CD4-positive, alpha-beta T cell treated with Interleukin-6 at 100 ng/mL for 8 hours (primary cell): ENCODE measurements at regions not wholly inside any gene's neighbourhood (a gene's known extent, or its start where the extent isn't known, plus 50 kb on each side); places are given as distances from the start of the nearest gene placed in this dataset.
"Not testable (repeated sequence)": the region's sequence is repeated elsewhere in the genome, so short reads cannot be mapped to it uniquely, and the experiment has no call there.

Source experiments
- DNase-seq: peaks from one replicate; pipeline ENCODE4 v3.0.0-alpha.2; 2020; ENCODE audit warnings: mixed read lengths, low spot score

- DNase-seq: no peak
These were observed 111.1 kb upstream of the VGLL3 start for GRCh38 chr3:87101861-87102625.

GRCh38 chr3:87097733-87098132 lies 106.8 kb upstream of the VGLL3 start:
- DNase-seq: not testable (repeated sequence)

- no peak for DNase-seq
These were observed 99.7 kb upstream of the VGLL3 start for GRCh38 chr3:87090631-87091030.

GRCh38 chr3:87088993-87089841 lies 98.3 kb upstream of the VGLL3 start:
- peak; percentile 1 for DNase-seq

- no peak for DNase-seq
These were observed 97.6 kb upstream of the VGLL3 start for GRCh38 chr3:87088430-87088992.

GRCh38 chr3:87084868-87085267 lies 93.9 kb upstream of the VGLL3 start:
- no peak for DNase-seq

GRCh38 chr3:87082796-87083440 lies 92.0 kb upstream of the VGLL3 start:
- DNase-seq: no peak

- DNase-seq: no peak
These were observed 86.4 kb upstream of the VGLL3 start for GRCh38 chr3:87077355-87077754.

- DNase-seq: no peak
These were observed 86.0 kb upstream of the VGLL3 start for GRCh38 chr3:87076946-87077345.

- DNase-seq: no peak
These were observed 82.7 kb upstream of the VGLL3 start for GRCh38 chr3:87073496-87074145.

- DNase-seq: no peak
These were observed 81.5 kb upstream of the VGLL3 start for GRCh38 chr3:87072446-87072845.

- DNase-seq: no peak
These were observed 79.0 kb upstream of the VGLL3 start for GRCh38 chr3:87069971-87070370.

- no peak for DNase-seq
These were observed 78.1 kb upstream of the VGLL3 start for GRCh38 chr3:87069021-87069420.

- DNase-seq: no peak
These were observed 71.7 kb upstream of the VGLL3 start for GRCh38 chr3:87062685-87063084.

- DNase-seq: no peak
These were observed 66.5 kb upstream of the VGLL3 start for GRCh38 chr3:87057474-87057873.

- DNase-seq: no peak
These were observed 62.6 kb upstream of the VGLL3 start for GRCh38 chr3:87053553-87053952.

- no peak for DNase-seq
These were observed 61.7 kb upstream of the VGLL3 start for GRCh38 chr3:87052499-87053260.

GRCh38 chr3:87047852-87048251 lies 56.9 kb upstream of the VGLL3 start:
- no peak for DNase-seq

GRCh38 chr3:87046241-87046640 lies 55.3 kb upstream of the VGLL3 start:
- no peak for DNase-seq

- no peak for DNase-seq
These were observed 54.5 kb upstream of the VGLL3 start for GRCh38 chr3:87045473-87045872.

- DNase-seq: no peak
These were observed 53.9 kb upstream of the VGLL3 start for GRCh38 chr3:87044846-87045245.
